ENCODE measurements at regions not wholly inside any gene's neighbourhood (a gene's known extent, or its start where the extent isn't known, plus 50 kb on each side); places are given as distances from the start of the nearest gene placed in this dataset.

- TF ChIP-seq CTCF (IDR thresholded peaks at IDR 0.05), result no peak
- TF ChIP-seq POLR2A (IDR thresholded peaks at IDR 0.05), result no peak
- no peak for TF ChIP-seq POLR2AphosphoS5 (IDR thresholded peaks at IDR 0.05)
- TF ChIP-seq EP300 (IDR thresholded peaks at IDR 0.05), result no peak
Measured at GRCh38 chr21:21730512-21730911, 732.3 kb downstream of the NCAM2 start.

All from suprapubic skin (tissue), 4 donors.